Esophagus squamous epithelium (tissue), 4 donors: ENCODE measurements at regions not wholly inside any gene's neighbourhood (a gene's known extent, or its start where the extent isn't known, plus 50 kb on each side); places are given as distances from the start of the nearest gene placed in this dataset.

Experiments
- CTCF ChIP-seq, 6 experiments: fragments of 450-650 bp in 4 of 6; fragments of 200-600 bp in 2 of 6; sonication (generic) in 2 of 6; IDR thresholded peaks; one replicate each; pipeline ENCODE4 v1.5.1; 2016 to 2019; ENCODE audit warnings: antibody characterized with exemption in 6 of 6, mild to moderate bottlenecking in 4 of 6, moderate library complexity in 4 of 6
- POLR2A ChIP-seq, 4 donors: fragments of 450-650 bp; IDR thresholded peaks; one replicate each; pipeline ENCODE4 v1.6.1; 2017; ENCODE audit warnings: antibody characterized with exemption in 4 of 4, mild to moderate bottlenecking in 4 of 4, moderate library complexity in 3 of 4

GRCh38 chr13:18739310-18739709, 442.3 kb downstream of the TUBA3C start:
- TF ChIP-seq CTCF (IDR thresholded peaks at IDR 0.05) (no peak), POLR2A (IDR thresholded peaks at IDR 0.05) (no peak)
